ENCODE measurements at regions not wholly inside any gene's neighbourhood (a gene's known extent, or its start where the extent isn't known, plus 50 kb on each side); places are given as distances from the start of the nearest gene placed in this dataset.
A peak's percentile ranks its signal among the peaks of the same experiment; 100 is the strongest.

GRCh38 chr13:40316301-40316700, 350.1 kb downstream of the FOXO1 start:
- no peaks in the 10 kb centered on the region for H3K36me3 ChIP-seq (replicated peaks in 1 of 2; ENCODE audit: control insufficient read depth in 1 of 2, insufficient read depth in 2 of 2, low read length in 2 of 2)
- Mint-ChIP-seq H3K4me1 (peaks cover 5% of the 10 kb centered on the region), H3K9me3 (peaks cover 0 to 7% (median 0%) of the 10 kb centered on the region in 7 donors), H3K27ac (peak overlapping the region in 2 of 7 donors; percentile 19 to 21), H3K27me3 (ENCODE audit: low read depth in 3 of 3) (peaks cover 0 to 3% (median 0%) of the 10 kb centered on the region in 3 donors), H3K36me3 (no peaks in the 10 kb centered on the region), H3K4me3 (no peak overlapping the region)
- no peaks in the 10 kb centered on the region for H3K27me3 ChIP-seq (ENCODE audit: control insufficient read depth in 2 of 2, insufficient read depth in 2 of 2, low read length in 2 of 2)
- H3K4me3 ChIP-seq (replicated peaks in 1 of 3; ENCODE audit: low read depth in 2 of 3, low read length in 3 of 3) = no peak overlapping the region
- no peaks in the 10 kb centered on the region for H3K9me3 ChIP-seq (replicated peaks in 1 of 2; ENCODE audit: control insufficient read depth in 1 of 2, insufficient read depth in 1 of 2, low read length in 2 of 2)
- no peaks in the 10 kb centered on the region for H4K20me1 ChIP-seq (ENCODE audit: insufficient read depth, low read length)
- TF ChIP-seq CTCF (IDR thresholded peaks at IDR 0.05) = no peak
- DNase-seq = no peak
- no peak overlapping the region for H3K27ac ChIP-seq (ENCODE audit: low read depth in 1 of 2, low read length in 2 of 2)
- H3K9ac ChIP-seq (ENCODE audit: insufficient read depth, low read length, poor library complexity, severe bottlenecking) = no peak overlapping the region
- intact Hi-C loops (cut with micrococcal nuclease) = no loop called here
- no peaks in the 10 kb centered on the region for H3K4me1 ChIP-seq (ENCODE audit: control insufficient read depth in 1 of 2, insufficient read depth in 2 of 2, low read length in 2 of 2)
- no peak overlapping the region for H2AFZ ChIP-seq (ENCODE audit: insufficient read depth, low read depth, low read length, poor library complexity, severe bottlenecking)
- no peak overlapping the region for H3K4me2 ChIP-seq (replicated peaks; ENCODE audit: extremely low read depth, low read length, poor library complexity, severe bottlenecking)
- 92% methylated on average over 6 of the region's 7 CpGs for WGBS (ENCODE audit: insufficient coverage)
- no peaks in the 10 kb centered on the region for H3K79me2 ChIP-seq (ENCODE audit: insufficient read depth, low read length)

GRCh38 chr13:40317980-40318327, 348.5 kb downstream of the FOXO1 start:
- Mint-ChIP-seq H3K9me3 (peaks cover 0 to 7% (median 0%) of the 10 kb centered on the region in 7 donors), H3K27ac (peak overlapping the region in 1 of 7 donors; percentile 59), H3K4me3 (no peak overlapping the region), H3K27me3 (ENCODE audit: low read depth in 3 of 3) (peaks cover 0 to 2% (median 0%) of the 10 kb centered on the region in 3 donors), H3K36me3 (no peaks in the 10 kb centered on the region), H3K4me1 (peaks cover 5% of the 10 kb centered on the region)
- H3K9ac ChIP-seq (ENCODE audit: insufficient read depth, low read length, poor library complexity, severe bottlenecking) = no peak overlapping the region
- no peak for DNase-seq
- H3K36me3 ChIP-seq (replicated peaks in 1 of 2; ENCODE audit: control insufficient read depth in 1 of 2, insufficient read depth in 2 of 2, low read length in 2 of 2) = no peaks in the 10 kb centered on the region
- H3K79me2 ChIP-seq (ENCODE audit: insufficient read depth, low read length) = no peaks in the 10 kb centered on the region
- no peak overlapping the region for H3K27ac ChIP-seq (ENCODE audit: low read depth in 1 of 2, low read length in 2 of 2)
- intact Hi-C loops (cut with micrococcal nuclease) = no loop called here
- H3K4me3 ChIP-seq (replicated peaks in 1 of 3; ENCODE audit: low read depth in 2 of 3, low read length in 3 of 3) = no peak overlapping the region
- WGBS (ENCODE audit: insufficient coverage) = no CpG with 5 or more reads among the region's 2 CpGs
- no peak overlapping the region for H3K4me2 ChIP-seq (replicated peaks; ENCODE audit: extremely low read depth, low read length, poor library complexity, severe bottlenecking)
- TF ChIP-seq CTCF (IDR thresholded peaks at IDR 0.05) = no peak
- no peaks in the 10 kb centered on the region for H4K20me1 ChIP-seq (ENCODE audit: insufficient read depth, low read length)
- no peaks in the 10 kb centered on the region for H3K9me3 ChIP-seq (replicated peaks in 1 of 2; ENCODE audit: control insufficient read depth in 1 of 2, insufficient read depth in 1 of 2, low read length in 2 of 2)
- H2AFZ ChIP-seq (ENCODE audit: insufficient read depth, low read depth, low read length, poor library complexity, severe bottlenecking) = no peak overlapping the region
- no peaks in the 10 kb centered on the region for H3K4me1 ChIP-seq (ENCODE audit: control insufficient read depth in 1 of 2, insufficient read depth in 2 of 2, low read length in 2 of 2)
- H3K27me3 ChIP-seq (ENCODE audit: control insufficient read depth in 2 of 2, insufficient read depth in 2 of 2, low read length in 2 of 2) = no peaks in the 10 kb centered on the region
